ENCODE measurements at regions not wholly inside any gene's neighbourhood (a gene's known extent, or its start where the extent isn't known, plus 50 kb on each side); places are given as distances from the start of the nearest gene placed in this dataset.

DNA sequence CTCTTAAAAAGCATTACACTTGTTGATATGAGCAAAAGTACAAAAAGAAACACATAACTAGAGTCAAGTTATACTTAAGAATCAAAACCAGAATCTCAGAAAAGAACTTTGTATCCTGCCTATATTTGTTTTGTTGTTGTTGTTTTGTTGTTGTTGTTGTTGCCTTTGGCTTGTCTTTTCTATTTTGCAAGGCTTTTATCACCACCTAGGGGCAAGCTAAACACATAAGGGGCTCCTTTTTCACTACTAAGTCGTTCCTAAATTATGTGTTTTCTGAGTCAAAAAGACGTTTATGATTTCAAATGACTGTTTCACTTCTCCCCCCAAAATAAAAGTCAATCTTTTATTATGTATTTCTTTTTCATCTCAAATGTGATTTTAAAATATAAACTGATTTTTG is 250.2 kb downstream of the RBM26 start:
- no peak overlapping the region for H3K27ac Mint-ChIP-seq (ENCODE audit: unreplicated experiment)
- H3K36me3 Mint-ChIP-seq (ENCODE audit: low read depth, unreplicated experiment) = no peaks in the 10 kb centered on the region
- H3K4me1 Mint-ChIP-seq (ENCODE audit: unreplicated experiment) = no peaks in the 10 kb centered on the region
- no peaks in the 10 kb centered on the region for H3K9me3 Mint-ChIP-seq (ENCODE audit: unreplicated experiment)
- H3K27me3 Mint-ChIP-seq (ENCODE audit: unreplicated experiment) = no peaks in the 10 kb centered on the region
- TF ChIP-seq, protein P1, sequence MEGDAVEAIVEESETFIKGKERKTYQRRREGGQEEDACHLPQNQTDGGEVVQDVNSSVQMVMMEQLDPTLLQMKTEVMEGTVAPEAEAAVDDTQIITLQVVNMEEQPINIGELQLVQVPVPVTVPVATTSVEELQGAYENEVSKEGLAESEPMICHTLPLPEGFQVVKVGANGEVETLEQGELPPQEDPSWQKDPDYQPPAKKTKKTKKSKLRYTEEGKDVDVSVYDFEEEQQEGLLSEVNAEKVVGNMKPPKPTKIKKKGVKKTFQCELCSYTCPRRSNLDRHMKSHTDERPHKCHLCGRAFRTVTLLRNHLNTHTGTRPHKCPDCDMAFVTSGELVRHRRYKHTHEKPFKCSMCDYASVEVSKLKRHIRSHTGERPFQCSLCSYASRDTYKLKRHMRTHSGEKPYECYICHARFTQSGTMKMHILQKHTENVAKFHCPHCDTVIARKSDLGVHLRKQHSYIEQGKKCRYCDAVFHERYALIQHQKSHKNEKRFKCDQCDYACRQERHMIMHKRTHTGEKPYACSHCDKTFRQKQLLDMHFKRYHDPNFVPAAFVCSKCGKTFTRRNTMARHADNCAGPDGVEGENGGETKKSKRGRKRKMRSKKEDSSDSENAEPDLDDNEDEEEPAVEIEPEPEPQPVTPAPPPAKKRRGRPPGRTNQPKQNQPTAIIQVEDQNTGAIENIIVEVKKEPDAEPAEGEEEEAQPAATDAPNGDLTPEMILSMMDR (IDR thresholded peaks at IDR 0.05; ENCODE audit: unreplicated experiment) = no peak
- no peak overlapping the region for H3K4me3 Mint-ChIP-seq (ENCODE audit: unreplicated experiment)
- DNase-seq (ENCODE audit: low spot score) = no peak

DNA sequence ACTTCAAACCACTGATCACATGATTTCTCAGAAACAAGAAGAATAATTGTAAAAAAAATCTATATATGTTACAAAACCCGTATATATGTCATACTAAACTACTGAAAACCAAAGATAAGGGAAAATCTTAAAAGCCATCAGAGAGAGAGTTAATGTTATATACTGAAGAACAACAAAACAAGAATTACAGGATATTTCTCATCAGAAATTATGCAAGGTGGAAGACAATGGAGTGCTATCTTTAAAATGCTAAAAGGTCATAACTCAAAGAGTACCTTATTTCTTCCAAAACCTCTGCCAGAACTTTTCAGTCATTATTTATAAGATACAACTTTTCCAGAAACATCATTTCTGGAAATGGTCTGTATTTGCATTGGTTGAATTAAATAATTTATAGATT is 256.8 kb downstream of the RBM26 start:
- TF ChIP-seq, protein P1 (IDR thresholded peaks at IDR 0.05; ENCODE audit: unreplicated experiment) = no peak
- H3K9me3 Mint-ChIP-seq (ENCODE audit: unreplicated experiment) = no peaks in the 10 kb centered on the region
- no peaks in the 10 kb centered on the region for H3K27me3 Mint-ChIP-seq (ENCODE audit: unreplicated experiment)
- H3K4me1 Mint-ChIP-seq (ENCODE audit: unreplicated experiment) = no peaks in the 10 kb centered on the region
- no peak overlapping the region for H3K4me3 Mint-ChIP-seq (ENCODE audit: unreplicated experiment)
- H3K27ac Mint-ChIP-seq (ENCODE audit: unreplicated experiment) = no peak overlapping the region
- no peak for DNase-seq (ENCODE audit: low spot score)
- H3K36me3 Mint-ChIP-seq (ENCODE audit: low read depth, unreplicated experiment) = no peaks in the 10 kb centered on the region

DNA sequence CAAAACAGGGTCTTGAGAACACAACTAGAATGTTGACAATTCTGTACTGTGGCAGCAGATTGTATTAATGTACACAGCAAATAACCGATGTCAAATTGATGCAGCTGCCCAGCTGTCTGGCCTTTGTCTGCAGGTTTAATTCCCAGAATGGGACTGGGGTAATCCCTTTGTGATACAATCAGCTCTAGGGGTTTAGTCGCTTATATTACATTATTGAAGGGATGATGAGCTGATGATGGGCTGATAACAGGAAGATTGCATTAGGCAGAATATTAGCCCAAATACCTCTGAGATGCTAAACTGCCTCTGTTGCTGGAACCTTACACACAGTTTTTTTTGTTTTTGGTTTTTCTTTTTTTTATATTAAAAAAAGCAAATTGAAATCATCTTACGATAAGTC is 265.0 kb downstream of the RBM26 start:
- Mint-ChIP-seq H3K27ac (ENCODE audit: unreplicated experiment) (no peak overlapping the region), H3K27me3 (ENCODE audit: unreplicated experiment) (peaks cover 3% of the 10 kb centered on the region)

DNA sequence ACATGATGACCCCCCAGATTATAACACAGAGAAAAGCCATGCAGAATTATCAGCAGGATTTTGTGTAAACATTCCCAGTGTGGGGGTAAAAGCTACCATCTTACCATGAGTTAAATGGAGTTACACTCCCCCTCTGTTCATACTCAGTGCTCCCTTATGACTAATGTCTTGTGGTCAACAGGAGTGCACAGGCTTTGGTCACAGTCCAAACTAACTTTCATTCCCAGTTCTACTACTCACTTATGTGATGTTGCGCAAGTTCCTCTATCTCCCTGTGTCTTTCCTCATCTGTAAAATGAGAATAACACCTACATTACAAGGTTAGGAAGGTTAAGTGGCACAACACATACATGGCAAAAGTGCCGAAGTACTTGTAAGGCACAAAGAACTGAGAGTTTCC is 277.9 kb downstream of the RBM26 start:
- no peak overlapping the region for H3K4me3 Mint-ChIP-seq (ENCODE audit: unreplicated experiment)
- TF ChIP-seq, protein P1 (IDR thresholded peaks at IDR 0.05; ENCODE audit: unreplicated experiment) = no peak
- no peaks in the 10 kb centered on the region for H3K27me3 Mint-ChIP-seq (ENCODE audit: unreplicated experiment)
- H3K27ac Mint-ChIP-seq (ENCODE audit: unreplicated experiment) = no peak overlapping the region
- no peaks in the 10 kb centered on the region for H3K9me3 Mint-ChIP-seq (ENCODE audit: unreplicated experiment)
- no peaks in the 10 kb centered on the region for H3K4me1 Mint-ChIP-seq (ENCODE audit: unreplicated experiment)
- no peaks in the 10 kb centered on the region for H3K36me3 Mint-ChIP-seq (ENCODE audit: low read depth, unreplicated experiment)
- DNase-seq (ENCODE audit: low spot score) = no peak

More for the DNA sequence above, 265.0 kb downstream of the RBM26 start:
- H3K4me1 Mint-ChIP-seq (ENCODE audit: unreplicated experiment) = no peaks in the 10 kb centered on the region
- no peaks in the 10 kb centered on the region for H3K9me3 Mint-ChIP-seq (ENCODE audit: unreplicated experiment)
- DNase-seq (ENCODE audit: low spot score) = no peak
- H3K36me3 Mint-ChIP-seq (ENCODE audit: low read depth, unreplicated experiment) = no peaks in the 10 kb centered on the region
- TF ChIP-seq, protein P1 (IDR thresholded peaks at IDR 0.05; ENCODE audit: unreplicated experiment) = no peak
- H3K4me3 Mint-ChIP-seq (ENCODE audit: unreplicated experiment) = no peak overlapping the region

DNA sequence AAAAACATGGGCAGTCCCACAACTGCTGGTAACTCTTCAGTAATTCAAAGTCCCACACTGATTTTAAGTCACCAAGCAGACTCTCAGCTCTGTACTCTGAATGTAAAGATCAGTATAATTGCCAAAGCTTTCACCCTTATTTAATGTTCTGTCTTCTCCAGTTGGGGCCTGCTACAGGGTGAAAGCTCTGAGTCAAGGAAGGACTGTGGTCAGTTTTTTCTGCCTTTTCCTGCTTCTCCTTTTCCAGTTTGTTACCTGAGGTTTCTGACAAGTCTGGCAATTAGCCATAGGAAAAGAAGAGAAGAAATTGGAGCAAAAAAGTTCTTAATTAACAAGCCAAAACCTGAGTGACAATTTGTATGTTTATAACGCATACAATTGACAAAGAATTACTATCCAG is 279.3 kb downstream of the RBM26 start:
- DNase-seq (ENCODE audit: low spot score) = no peak
- H3K27ac Mint-ChIP-seq (ENCODE audit: unreplicated experiment) = no peak overlapping the region
- no peaks in the 10 kb centered on the region for H3K36me3 Mint-ChIP-seq (ENCODE audit: low read depth, unreplicated experiment)
- TF ChIP-seq, protein P1 (IDR thresholded peaks at IDR 0.05; ENCODE audit: unreplicated experiment) = no peak
- no peak overlapping the region for H3K4me3 Mint-ChIP-seq (ENCODE audit: unreplicated experiment)
- H3K9me3 Mint-ChIP-seq (ENCODE audit: unreplicated experiment) = no peaks in the 10 kb centered on the region
- H3K4me1 Mint-ChIP-seq (ENCODE audit: unreplicated experiment) = no peaks in the 10 kb centered on the region
- no peaks in the 10 kb centered on the region for H3K27me3 Mint-ChIP-seq (ENCODE audit: unreplicated experiment)
